Fibroblast of skin of left biceps (primary cell): ENCODE measurements at regions not wholly inside any gene's neighbourhood (a gene's known extent, or its start where the extent isn't known, plus 50 kb on each side); places are given as distances from the start of the nearest gene placed in this dataset.
A peak's percentile ranks its signal among the peaks of the same experiment; 100 is the strongest.
"Not testable (repeated sequence)": the region's sequence is repeated elsewhere in the genome, so short reads cannot be mapped to it uniquely, and the experiment has no call there.

Experiments
- DNase-seq, 2 experiments: peaks; one replicate each; pipeline ENCODE4 v3.0.0-alpha.2; 2013; ENCODE audit warnings: low read depth in 2 of 2

DNA sequence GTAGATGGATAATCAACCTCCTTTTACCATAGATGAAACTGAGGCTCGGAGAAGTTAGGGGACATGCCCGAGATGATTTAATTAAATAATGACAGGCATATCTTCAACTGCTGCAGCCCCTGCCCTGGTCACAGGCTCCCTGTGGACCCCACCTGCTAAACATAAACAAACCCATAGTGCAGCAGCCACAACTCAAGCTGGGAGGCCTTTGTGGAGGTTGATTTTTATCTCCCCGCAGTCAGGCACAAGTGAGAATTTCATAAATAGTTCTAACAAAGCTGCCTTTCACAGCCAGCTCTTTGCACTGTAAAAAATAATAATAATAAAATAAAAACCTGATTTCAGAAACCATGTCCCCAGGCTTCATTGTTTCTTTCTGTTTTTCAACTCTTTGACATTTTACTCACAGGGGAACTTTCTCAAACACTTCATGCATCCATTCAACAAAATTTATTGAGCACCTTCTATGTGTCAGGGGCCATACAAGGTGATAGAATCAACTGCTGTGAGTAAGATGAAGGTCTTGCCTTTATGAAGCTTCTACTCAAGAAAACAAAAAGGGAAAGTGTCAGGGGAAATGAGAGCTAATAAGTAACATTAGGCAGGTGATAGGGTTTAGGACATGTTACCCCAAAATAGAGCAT lies 393.6 kb upstream of the PROK2 start:
- no peak for DNase-seq

DNA sequence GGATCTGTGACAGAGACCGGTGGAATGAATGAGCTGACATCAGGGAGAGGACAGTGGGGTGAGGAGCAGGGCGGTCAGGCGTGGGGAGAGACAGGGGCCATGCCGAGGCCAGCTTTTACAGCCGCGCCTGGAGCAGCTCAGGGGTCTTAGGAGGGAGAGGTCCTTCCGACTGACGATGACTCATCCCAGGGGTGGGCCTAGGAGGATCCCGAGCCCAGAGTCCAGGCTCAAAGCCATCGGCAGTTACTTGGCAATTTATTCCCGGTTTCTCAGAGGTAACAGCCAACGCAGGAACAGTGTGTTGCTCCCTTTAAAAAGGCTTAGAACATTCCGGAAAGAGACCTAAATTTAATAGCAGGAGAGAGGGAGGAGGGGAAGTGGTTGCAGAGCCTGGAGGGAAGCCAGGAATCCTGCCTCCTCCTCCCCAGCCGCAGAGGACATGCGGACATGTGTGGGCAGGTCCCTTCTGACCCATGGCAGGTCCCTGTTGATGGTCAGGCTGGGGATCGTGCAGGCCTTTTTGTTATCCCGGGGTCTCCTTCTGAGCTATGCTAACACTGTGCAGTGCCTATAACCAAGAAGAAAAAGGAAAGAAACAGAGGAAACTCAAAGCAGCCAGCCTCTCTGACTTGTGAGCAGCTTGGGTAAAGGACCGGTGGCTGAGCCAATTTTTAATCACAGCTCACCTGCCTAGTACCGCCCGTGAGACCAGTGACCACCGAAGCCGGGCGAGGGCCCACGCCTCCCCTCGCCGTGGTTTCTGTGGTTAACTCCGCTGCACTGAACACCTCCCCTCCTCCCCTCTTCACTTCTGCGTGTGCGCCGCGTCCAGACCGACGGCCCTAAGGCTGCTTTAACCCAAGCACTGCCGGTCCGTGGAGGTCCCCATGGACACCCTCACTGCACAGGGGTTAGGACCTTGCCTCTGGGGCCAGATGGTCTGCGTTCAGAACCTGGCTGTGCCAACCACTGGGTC lies 392.4 kb upstream of the PROK2 start:
- no peak for DNase-seq

DNA sequence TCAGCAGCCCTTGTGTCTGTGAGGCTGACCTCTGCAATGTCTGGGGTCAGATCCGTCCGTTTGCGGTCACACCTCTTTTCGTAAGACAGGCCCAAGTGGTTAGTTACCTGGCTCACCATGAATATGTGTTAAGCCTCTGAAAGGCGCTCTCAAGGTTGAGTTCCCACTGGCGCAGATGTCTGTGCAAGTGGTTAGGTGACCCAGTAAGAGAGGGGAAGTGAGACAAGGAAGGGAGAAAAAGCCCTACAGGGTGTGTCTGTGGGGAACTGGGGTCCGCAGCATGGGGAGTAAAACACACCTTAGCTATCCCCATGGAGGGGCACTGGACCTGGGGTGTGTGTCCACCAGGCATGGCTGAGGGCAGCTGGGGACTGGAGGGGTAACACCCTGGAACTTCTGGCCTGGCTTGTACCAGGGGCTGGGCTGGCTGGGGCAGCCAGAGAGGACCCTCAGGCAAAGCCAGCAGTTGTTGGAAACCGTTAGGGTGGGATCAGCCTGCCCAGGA lies 391.6 kb upstream of the PROK2 start:
- no peak for DNase-seq

DNA sequence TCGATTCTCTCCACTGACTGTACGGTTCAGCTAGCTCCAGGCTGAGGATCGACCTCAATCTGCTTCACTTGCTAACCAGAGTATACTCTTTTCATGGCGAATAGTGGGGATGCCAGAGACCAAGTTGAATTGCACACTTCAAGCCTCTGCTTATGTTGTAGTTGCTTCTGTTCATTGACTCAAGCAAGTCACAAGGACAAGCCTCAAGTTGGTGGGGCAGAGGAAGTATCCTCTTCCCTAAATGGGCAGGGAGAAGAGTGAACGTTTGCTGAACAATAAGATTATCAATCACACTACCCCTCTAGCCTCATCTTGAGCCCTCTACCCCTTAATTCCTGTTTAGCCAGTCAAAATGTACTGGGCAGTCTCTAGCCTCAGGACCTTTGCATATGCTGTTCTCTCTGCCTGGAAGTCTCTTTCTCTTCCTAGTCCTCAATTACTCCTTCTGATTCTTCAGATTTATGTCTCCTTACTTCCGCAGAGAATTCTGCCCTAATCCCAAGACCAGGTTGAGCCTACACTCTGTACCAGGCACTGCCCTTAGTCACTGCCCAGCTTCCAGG lies 390.4 kb upstream of the PROK2 start:
- no peak for DNase-seq

DNA sequence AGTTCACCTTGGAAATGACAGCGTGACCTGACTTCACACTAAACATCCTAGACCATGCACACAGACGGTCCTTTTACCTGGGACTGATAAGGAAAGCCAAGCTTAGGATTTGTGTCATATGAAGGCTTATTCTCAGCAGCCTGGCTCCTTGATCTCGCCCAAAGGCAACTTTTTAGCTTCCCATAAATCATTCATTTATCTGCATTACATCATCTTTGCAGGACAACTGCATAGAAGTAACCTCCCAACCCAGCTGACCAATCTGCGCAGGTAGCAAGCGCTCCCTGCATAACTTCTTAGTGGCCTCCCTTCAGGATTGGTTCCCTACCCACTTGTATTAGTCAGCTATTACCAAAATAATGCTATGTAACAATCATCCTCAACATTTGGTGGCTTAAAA lies 389.9 kb upstream of the PROK2 start:
- no peak for DNase-seq

DNA sequence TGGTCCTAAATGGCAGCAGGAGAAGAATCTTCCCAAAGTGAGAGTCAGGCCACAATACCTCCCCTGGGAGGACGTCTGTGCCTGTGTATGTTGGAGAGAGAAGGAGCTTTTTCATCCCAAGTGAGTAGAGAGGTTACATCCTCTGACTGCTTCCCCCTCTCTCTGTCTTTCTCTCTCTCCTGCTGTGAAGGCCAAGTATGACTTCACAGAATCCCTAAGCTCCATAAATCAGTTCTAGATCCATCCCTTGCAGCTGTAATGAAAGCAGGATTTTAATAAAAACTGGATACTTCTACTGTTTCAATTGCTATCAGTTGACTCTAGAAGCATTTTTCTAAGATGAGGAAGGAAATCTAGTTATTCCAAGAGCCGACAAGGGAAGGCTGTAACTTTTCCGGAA lies 389.1 kb upstream of the PROK2 start:
- peak in 1 of 2 experiments; percentile 55 for DNase-seq

DNA sequence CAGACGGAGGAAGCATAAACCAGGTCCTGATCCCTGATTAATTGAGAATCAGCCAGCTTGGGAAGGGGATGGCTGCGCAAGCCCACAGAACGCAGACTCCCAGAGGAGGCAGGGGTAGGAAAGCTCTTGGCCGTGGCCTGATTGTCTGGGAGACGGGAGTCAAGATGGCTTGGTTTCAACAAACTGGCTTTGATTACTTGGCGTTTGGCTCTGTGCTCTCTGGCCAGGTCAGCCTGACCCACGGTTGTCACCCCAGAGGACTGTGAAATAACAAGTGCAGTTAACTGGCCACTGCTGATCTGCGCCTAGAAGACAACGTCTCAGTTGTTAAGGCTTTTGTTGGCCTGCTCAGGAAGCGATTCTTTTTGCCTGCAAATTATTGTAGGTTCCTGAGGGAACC lies 387.0 kb upstream of the PROK2 start:
- DNase-seq: no peak

DNA sequence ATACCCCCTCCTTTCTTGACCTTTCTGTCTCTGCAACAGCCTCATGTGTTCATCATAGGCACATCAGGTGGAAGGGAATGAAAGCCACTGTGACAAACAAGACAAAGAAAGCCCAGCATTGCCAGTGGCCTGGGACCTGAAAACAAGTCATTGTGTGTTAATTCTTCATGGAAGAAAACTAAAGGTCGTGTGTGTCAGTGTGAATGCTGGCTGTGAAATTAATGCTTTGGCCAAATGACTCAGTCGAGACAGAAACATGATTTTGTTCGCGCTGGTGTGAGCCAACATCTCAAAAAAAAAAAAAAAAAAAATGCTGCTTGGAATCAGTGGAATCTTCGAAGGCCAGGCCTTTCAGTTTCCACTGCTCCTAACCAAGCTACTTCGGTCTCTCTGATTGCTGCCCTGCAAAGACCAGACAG lies 386.5 kb upstream of the PROK2 start:
- no peak for DNase-seq

DNA sequence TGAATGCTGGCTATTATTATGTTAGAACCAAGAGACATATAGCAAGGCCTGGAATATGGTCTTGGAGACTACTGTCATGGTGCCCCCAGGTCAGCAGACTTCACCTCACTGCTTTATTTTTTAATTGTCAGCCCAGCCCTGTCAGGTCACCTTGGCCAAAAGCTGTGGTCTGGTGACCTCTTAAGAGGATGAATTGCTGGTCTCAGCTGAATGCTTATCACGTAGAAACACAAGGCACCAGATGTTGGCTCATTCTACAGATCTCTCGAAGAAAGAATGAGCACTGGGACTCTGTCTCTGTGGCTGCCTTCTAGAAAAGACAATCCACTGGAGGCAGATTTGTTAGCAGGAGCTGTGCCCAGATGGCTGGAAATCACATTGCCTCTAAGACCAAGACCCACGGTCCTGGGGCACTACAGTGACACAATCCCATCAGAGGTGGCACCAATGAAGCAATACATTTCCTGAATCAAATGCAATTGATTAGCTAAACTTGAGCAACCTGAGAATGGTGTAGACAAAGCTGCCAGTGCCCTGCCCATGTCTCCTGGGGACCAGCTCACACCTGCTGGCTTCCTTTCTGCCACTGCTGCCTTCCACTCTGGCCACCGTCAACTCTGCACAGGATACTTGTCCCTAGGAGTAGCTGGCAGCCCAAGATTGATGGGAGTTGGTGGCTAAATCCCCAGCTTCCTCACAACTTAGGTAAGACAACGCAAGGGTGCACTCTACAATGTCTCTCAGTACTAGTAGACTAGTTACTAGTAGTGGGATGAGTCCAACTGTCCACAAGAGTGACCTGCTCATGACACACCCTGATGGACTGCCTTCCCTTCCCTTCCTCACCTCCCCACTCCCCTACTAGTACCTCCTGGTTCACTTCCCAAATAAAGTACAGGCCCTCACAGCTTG lies 384.9 kb upstream of the PROK2 start:
- no peak for DNase-seq

DNA sequence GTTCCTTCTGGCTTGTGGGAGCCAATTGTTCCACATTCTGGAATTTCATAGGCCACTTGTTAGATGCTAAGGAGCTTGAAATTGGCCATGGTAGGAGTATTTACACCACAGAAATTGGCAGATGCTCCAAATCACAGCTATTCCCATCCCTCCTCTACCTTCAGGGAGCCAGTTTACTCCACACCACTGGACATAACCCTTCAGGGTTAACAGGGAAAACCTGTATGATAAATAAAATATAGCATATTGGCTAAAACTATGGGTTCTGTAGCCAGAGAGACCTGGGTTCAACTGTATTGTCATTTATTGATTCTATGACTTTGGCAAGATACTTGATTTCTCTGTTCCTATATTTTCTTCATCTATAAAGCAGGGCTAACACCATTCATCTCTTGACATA lies 384.2 kb upstream of the PROK2 start:
- no peak for DNase-seq

DNA sequence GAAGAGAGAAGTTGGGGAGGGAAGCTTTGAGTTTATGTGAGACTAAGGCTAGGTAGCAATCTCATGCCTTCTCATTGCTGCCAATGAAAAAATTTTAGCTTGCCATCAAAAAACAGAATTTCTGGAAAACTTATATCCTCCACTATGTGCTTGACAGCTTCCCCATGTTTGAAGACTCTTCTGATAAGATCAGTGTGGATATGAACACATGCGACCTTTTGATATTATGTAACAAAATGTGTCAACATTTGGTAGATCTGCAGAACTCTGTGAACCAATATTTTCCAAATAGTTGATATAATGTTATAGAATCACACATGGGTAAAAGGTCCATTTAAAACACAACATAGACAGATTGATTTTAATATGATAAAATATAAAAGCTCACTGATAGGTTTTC lies 380.9 kb upstream of the PROK2 start:
- DNase-seq: no peak

DNA sequence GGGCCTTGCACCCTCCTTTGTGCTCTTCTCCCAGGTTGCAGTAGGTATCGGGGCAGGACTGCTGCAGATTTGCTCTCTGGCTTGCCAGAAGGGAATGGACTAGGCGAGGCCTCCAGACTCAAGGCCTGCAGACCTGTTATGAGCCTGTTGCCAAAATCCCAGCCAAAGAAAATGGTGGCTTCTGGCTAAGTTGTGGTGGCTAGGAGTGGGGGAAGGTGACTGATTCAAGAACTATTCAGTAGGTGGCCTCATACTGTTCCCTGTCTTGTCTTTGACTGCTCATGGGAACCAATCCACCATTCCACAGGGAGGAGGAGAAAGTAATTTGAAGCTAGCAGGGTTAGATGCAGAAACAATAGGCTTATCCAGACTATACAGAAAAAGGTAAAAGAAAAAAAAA lies 380.4 kb upstream of the PROK2 start:
- DNase-seq: no peak

DNA sequence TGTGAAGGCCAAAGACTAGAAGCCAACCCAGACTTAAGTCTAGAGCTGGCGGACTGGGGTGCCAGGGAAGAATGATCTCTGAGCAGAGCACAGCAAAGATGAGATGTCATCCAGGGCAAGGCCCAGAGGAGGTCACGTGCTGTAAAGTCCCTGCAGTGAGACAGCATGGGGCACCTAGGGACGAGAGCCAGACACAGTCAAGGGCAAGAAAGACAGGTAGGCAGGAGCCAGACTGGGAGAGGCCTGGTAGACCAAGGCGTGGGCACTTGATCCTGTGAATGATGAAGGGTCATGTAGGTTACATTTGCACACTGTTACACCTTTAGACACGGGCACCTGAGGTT lies 379.7 kb upstream of the PROK2 start:
- DNase-seq: no peak

DNA sequence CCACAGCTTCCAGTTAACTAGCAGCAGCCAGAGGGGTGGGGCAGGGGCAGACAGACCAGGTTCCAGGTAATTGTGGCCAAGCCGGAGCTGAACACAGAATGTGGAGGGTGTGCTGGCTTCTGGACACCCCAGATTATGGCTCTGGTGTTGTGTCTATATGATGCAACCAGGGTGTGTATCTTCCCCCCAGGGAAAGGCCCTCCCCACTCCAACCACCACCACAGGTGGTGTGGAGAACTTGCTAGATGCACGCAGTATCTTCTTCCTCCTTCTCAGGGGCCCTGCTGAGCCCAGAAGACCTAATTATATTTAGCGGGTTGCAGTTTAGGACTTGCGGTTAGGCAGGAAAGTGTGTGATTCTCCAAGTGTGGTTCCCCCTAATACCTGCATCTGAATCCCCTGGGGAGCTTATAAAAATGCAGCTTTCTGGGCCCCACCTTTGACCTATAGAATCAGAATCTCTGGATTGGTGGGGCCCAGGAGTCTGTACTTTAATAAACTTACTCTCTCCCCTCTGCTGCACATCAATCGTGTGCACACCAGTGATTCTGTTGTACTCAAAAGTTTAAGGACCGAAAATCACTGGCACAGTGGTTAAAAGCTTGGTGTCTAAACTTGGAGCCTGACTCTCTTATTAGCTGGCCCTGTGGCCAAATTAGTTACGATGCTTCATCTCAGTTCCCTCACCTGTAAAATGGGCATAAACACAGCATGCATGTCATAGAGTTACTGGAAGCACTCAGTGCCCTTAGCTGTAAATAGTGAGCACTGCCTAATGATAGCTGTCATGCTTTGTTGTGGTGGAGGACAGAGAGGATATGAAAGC lies 379.1 kb upstream of the PROK2 start:
- DNase-seq: no peak

DNA sequence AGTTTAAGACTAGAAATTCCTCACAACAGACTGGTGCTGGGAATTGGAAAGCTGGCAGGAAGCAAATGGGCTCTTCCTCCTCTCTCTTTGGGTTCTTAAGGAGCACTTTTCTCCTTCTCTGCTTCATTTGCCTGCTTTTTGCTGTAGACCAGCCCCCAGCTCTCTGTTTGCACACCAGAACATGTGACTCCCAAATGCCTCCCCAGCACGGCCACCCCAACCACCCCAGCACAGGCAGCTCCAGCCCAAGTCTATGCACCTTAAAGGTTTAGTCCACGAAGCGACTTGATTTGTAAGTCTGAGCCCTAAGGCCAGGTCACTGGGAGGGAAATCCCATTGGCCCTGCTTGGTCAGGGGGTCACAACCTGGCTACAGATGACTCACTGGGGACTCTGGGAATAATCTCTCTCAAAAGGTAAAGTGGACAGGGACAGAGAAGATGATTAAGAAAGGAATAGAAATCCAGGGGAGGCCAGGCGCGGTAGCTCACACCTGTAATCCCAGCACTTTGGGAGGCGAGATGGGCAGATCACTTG lies 377.8 kb upstream of the PROK2 start:
- DNase-seq: no peak

DNA sequence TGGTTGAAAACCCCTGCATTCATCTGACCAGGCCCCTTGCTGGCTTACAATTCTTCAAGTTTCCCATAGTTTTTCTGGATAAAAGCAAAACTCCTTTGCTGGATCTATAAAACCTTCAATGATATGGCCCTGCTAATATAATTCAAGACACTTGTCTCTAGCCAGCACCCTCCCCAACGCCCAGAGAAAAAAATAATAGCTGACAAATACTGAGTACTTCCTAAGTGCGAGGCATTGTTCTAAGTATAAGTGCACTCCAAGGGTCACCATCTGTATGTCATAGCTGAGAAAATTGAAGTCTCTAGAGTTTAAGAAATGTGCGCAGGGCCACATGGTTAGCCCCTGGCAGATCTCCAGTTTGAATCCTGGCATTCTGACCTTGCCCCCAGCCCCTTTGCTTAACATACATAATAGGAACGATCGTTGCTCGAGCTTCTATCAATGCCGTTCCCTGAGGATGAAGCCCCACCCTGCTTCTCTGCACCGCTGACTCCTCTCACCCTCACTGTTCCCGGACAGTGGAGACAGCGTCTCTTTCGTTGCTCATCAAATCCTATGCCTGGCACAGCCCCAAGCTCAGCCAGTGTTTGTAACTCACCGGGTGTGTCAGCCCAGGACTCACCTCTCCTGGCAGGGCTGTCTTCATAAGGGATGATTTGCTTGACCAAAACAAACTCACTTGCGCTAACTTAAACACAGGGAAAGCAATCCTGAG lies 377.1 kb upstream of the PROK2 start:
- DNase-seq: no peak

DNA sequence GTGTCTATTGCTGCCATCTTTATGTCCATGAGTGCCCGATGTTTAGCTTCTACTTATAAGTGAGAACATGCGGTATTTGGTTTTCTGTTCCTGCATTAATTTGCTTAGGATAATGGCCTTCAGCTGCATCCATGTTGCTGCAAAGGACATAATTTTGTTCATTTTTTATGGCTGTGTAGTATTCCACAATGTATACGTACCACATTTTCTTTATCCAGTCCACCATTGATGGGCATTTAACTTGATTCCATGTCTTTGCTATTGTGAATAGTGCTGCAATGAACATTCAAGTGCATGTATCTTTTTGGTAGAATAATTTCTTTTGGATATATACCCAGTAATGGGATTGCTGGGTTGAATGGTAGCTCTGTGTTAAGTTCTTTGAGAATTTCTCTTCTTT lies 376.3 kb upstream of the PROK2 start:
- DNase-seq: not testable (repeated sequence)

DNA sequence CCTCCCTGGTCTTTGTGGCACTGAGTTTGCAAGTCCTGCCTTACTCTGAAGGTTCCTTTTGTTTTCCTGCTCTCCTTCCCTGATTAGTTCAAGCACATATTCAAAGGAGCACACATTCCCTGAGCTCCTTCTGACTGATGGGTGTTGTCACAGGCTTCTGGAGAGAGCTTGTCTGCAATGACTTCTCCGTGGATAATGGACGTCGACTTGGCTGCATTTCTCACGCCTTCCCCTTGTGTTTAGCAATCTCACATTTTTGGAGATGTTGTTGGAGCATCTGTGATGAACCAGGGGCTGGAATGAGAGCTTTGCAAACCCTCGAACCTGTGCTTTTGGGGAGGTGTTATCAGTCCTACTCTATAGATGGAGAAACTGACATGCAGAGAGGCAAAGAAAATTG lies 375.4 kb upstream of the PROK2 start:
- DNase-seq: no peak

DNA sequence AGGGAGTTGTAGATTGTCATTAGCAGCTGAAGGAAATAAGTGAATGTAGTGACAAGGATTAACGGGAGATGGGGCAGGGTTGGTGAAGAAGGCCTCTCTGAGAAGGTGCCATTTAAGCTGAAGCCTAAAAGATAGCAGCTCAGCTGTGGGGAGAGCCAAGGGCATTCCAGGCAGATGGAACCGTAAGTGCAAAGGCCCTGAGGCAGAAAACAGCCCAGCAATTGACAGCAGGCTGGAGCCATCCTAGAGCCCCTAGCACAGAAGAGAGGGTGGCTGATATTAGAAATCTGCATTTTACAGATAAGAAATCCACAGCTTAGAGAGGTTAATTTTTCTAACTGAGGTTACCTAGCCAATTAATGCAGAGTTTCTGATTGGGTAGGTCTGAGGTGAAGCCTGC lies 374.5 kb upstream of the PROK2 start:
- DNase-seq: no peak
